ENCODE measurements at regions not wholly inside any gene's neighbourhood (a gene's known extent, or its start where the extent isn't known, plus 50 kb on each side); places are given as distances from the start of the nearest gene placed in this dataset.

GRCh38 chr6:153503810-153504209 is 372.7 kb upstream of the RGS17 start:
- Histone ChIP-seq H3K27ac (ENCODE audit: low read length in 2 of 2) (no peak overlapping the region), H3K27me3 (replicated peaks in 1 of 4; ENCODE audit: control extremely low read depth in 1 of 4, control insufficient read depth in 3 of 4, insufficient read depth in 4 of 4, low read length in 3 of 4) (no peaks in the 10 kb centered on the region), H3K9ac (ENCODE audit: low read length) (no peak overlapping the region), H4K20me1 (ENCODE audit: control insufficient read depth, insufficient read depth, low read length, poor library complexity, severe bottlenecking) (no peaks in the 10 kb centered on the region), H3K4me1 (ENCODE audit: control insufficient read depth in 2 of 2, insufficient read depth in 2 of 2, low read length in 2 of 2) (no peaks in the 10 kb centered on the region), H3K4me3 (ENCODE audit: control extremely low read depth in 1 of 5, extremely low read depth in 1 of 5, insufficient read depth in 1 of 5, low read depth in 2 of 5, low read length in 4 of 5) (no peak overlapping the region), H3K9me3 (ENCODE audit: control extremely low read depth in 1 of 3, control insufficient read depth in 2 of 3, insufficient read depth in 1 of 3, low read length in 2 of 3) (no peaks in the 10 kb centered on the region), H3K4me2 (replicated peaks; ENCODE audit: low read depth, low read length, poor library complexity, severe bottlenecking) (no peak overlapping the region), H3K36me3 (replicated peaks in 1 of 2; ENCODE audit: control extremely low read depth in 1 of 2, control insufficient read depth in 1 of 2, extremely low read depth in 1 of 2, insufficient read depth in 2 of 2, low read length in 1 of 2) (no peaks in the 10 kb centered on the region), H3K79me2 (ENCODE audit: control insufficient read depth, insufficient read depth, low read length) (no peaks in the 10 kb centered on the region), H2AFZ (ENCODE audit: insufficient read depth, low read depth, low read length, poor library complexity, severe bottlenecking) (no peak overlapping the region)
- no peaks in the 10 kb centered on the region for H3K27me3 Mint-ChIP-seq
- 63% methylated on average over 2 of the region's 4 CpGs for WGBS (ENCODE audit: insufficient coverage)
- DNase-seq (no peak), ATAC-seq (ENCODE audit: low read depth) (no peak)
- H3K4me3 Mint-ChIP-seq = no peak overlapping the region
- no peaks in the 10 kb centered on the region for H3K4me1 Mint-ChIP-seq
- no peaks in the 10 kb centered on the region for H3K9me3 Mint-ChIP-seq (ENCODE audit: insufficient read depth)
- POLR2A ChIA-PET = no interaction called here
- TF ChIP-seq CTCF (IDR thresholded peaks at IDR 0.05) (no peak), EZH2 (IDR thresholded peaks at IDR 0.05; ENCODE audit: borderline replicate concordance, insufficient read depth, low read depth, low read length, poor library complexity, severe bottlenecking) (no peak)
- no peak overlapping the region for H3K27ac Mint-ChIP-seq
- CTCF ChIA-PET = no interaction called here
- intact Hi-C loops (cut with micrococcal nuclease) = no loop called here

- no peaks in the 10 kb centered on the region for H3K4me1 ChIP-seq (ENCODE audit: control insufficient read depth in 2 of 2, insufficient read depth in 2 of 2, low read length in 2 of 2)
- WGBS (ENCODE audit: insufficient coverage) = no CpG with 5 or more reads among the region's 2 CpGs
- Mint-ChIP-seq H3K9me3 (ENCODE audit: insufficient read depth) (peaks cover 3% of the 10 kb centered on the region), H3K27me3 (no peaks in the 10 kb centered on the region), H3K27ac (no peak overlapping the region), H3K4me3 (no peak overlapping the region), H3K4me1 (no peaks in the 10 kb centered on the region)
- H3K9ac ChIP-seq (ENCODE audit: low read length) = no peak overlapping the region
- CTCF ChIA-PET = interaction anchor here (0.6 kb wide), 1 partner anchor 73 kb away, joined by 3 read pairs; no protein-coding TSS in a partner anchor
- POLR2A ChIA-PET = no interaction called here
- no peaks in the 10 kb centered on the region for H3K9me3 ChIP-seq (ENCODE audit: control extremely low read depth in 1 of 3, control insufficient read depth in 2 of 3, insufficient read depth in 1 of 3, low read length in 2 of 3)
- no peak overlapping the region for H3K4me3 ChIP-seq (ENCODE audit: control extremely low read depth in 1 of 5, extremely low read depth in 1 of 5, insufficient read depth in 1 of 5, low read depth in 2 of 5, low read length in 4 of 5)
- no peak for ATAC-seq (ENCODE audit: low read depth)
- no peak for TF ChIP-seq CTCF (IDR thresholded peaks at IDR 0.05)
- TF ChIP-seq EZH2 (IDR thresholded peaks at IDR 0.05; ENCODE audit: borderline replicate concordance, insufficient read depth, low read depth, low read length, poor library complexity, severe bottlenecking) = no peak
- intact Hi-C loops (cut with micrococcal nuclease) = no loop called here
- no peak overlapping the region for H3K27ac ChIP-seq (ENCODE audit: low read length in 2 of 2)
- no peaks in the 10 kb centered on the region for H3K27me3 ChIP-seq (replicated peaks in 1 of 4; ENCODE audit: control extremely low read depth in 1 of 4, control insufficient read depth in 3 of 4, insufficient read depth in 4 of 4, low read length in 3 of 4)
- no peak overlapping the region for H3K4me2 ChIP-seq (replicated peaks; ENCODE audit: low read depth, low read length, poor library complexity, severe bottlenecking)
- H3K79me2 ChIP-seq (ENCODE audit: control insufficient read depth, insufficient read depth, low read length) = no peaks in the 10 kb centered on the region
- no peak for DNase-seq
- no peaks in the 10 kb centered on the region for H4K20me1 ChIP-seq (ENCODE audit: control insufficient read depth, insufficient read depth, low read length, poor library complexity, severe bottlenecking)
- H3K36me3 ChIP-seq (replicated peaks in 1 of 2; ENCODE audit: control extremely low read depth in 1 of 2, control insufficient read depth in 1 of 2, extremely low read depth in 1 of 2, insufficient read depth in 2 of 2, low read length in 1 of 2) = no peaks in the 10 kb centered on the region
- no peak overlapping the region for H2AFZ ChIP-seq (ENCODE audit: insufficient read depth, low read depth, low read length, poor library complexity, severe bottlenecking)
These were observed 362.4 kb upstream of the RGS17 start for GRCh38 chr6:153493501-153493900.
